ENCODE measurements at regions not wholly inside any gene's neighbourhood (a gene's known extent, or its start where the extent isn't known, plus 50 kb on each side); places are given as distances from the start of the nearest gene placed in this dataset.

GRCh38 chr12:4006743-4007142 is 133.5 kb upstream of the PARP11 start:
- Histone ChIP-seq H3K4me2 (ENCODE audit: low read length) (no peak overlapping the region), H3K27me3 (ENCODE audit: control insufficient read depth, low read length) (peaks cover 3% of the 10 kb centered on the region; the same call in 1 of the 2 replicates), H3K9me3 (ENCODE audit: control insufficient read depth, insufficient read depth, low read length) (no peaks in the 10 kb centered on the region), H3K79me2 (ENCODE audit: control insufficient read depth, low read length) (no peaks in the 10 kb centered on the region), H3K27ac (ENCODE audit: low read depth, low read length) (no peak overlapping the region), H3K4me1 (ENCODE audit: control insufficient read depth, low read length) (no peaks in the 10 kb centered on the region), H3K9me2 (replicated peaks; ENCODE audit: control insufficient read depth, low read length) (no peaks in the 10 kb centered on the region), H3F3A (ENCODE audit: control insufficient read depth, insufficient read depth) (no peaks in the 10 kb centered on the region), H3K4me3 (ENCODE audit: low read length) (no peak overlapping the region), H3K36me3 (ENCODE audit: control insufficient read depth, low read length) (no peaks in the 10 kb centered on the region), H4K20me1 (ENCODE audit: control insufficient read depth, insufficient read depth, low read depth, low read length) (no peaks in the 10 kb centered on the region)
- TF ChIP-seq, protein P1, sequence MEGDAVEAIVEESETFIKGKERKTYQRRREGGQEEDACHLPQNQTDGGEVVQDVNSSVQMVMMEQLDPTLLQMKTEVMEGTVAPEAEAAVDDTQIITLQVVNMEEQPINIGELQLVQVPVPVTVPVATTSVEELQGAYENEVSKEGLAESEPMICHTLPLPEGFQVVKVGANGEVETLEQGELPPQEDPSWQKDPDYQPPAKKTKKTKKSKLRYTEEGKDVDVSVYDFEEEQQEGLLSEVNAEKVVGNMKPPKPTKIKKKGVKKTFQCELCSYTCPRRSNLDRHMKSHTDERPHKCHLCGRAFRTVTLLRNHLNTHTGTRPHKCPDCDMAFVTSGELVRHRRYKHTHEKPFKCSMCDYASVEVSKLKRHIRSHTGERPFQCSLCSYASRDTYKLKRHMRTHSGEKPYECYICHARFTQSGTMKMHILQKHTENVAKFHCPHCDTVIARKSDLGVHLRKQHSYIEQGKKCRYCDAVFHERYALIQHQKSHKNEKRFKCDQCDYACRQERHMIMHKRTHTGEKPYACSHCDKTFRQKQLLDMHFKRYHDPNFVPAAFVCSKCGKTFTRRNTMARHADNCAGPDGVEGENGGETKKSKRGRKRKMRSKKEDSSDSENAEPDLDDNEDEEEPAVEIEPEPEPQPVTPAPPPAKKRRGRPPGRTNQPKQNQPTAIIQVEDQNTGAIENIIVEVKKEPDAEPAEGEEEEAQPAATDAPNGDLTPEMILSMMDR (IDR thresholded peaks at IDR 0.05; ENCODE audit: low read depth, low read length, poor library complexity, severe bottlenecking) = no peak
- no peak for TF ChIP-seq EZH2phosphoT487 (IDR thresholded peaks at IDR 0.05; ENCODE audit: borderline replicate concordance, low read length)

DNA sequence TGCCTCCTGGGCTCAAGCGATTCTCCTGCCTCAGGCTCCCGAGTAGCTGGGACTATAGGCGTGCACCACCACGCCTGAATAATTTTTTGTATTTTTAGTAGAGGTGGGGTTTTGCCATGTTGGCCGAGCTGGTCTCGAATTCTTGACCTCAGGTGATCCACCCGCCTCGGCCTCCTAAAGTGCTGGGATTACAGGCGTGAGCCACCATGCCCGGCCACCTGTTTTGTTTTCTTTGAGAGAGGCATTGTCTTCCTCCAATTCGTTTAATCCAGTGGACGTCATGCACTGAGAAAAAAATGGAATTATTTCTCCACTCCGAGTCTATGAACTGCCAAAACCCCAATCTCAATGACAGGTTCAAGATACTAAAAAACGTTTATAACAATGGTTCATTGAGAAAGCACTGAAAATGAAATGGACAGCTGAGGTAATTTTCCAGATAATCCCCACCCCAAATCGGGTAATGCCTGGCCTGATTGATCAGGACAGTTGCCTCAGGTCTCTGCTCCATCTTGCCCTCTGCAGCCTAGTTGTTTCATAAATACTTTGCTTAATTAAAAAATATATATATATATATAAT is 132.7 kb upstream of the PARP11 start:
- Histone ChIP-seq H3K9me3 (ENCODE audit: control insufficient read depth, insufficient read depth, low read length) (no peaks in the 10 kb centered on the region), H3K4me2 (ENCODE audit: low read length) (no peak overlapping the region), H3K4me1 (ENCODE audit: control insufficient read depth, low read length) (no peaks in the 10 kb centered on the region), H3K36me3 (ENCODE audit: control insufficient read depth, low read length) (no peaks in the 10 kb centered on the region), H3K79me2 (ENCODE audit: control insufficient read depth, low read length) (no peaks in the 10 kb centered on the region), H3K9me2 (replicated peaks; ENCODE audit: control insufficient read depth, low read length) (no peaks in the 10 kb centered on the region), H3F3A (ENCODE audit: control insufficient read depth, insufficient read depth) (no peaks in the 10 kb centered on the region), H4K20me1 (ENCODE audit: control insufficient read depth, insufficient read depth, low read depth, low read length) (no peaks in the 10 kb centered on the region), H3K27ac (ENCODE audit: low read depth, low read length) (no peak overlapping the region), H3K4me3 (ENCODE audit: low read length) (no peak overlapping the region), H3K27me3 (ENCODE audit: control insufficient read depth, low read length) (peaks cover 3% of the 10 kb centered on the region; the same call in 1 of the 2 replicates)
- TF ChIP-seq, protein P1 (IDR thresholded peaks at IDR 0.05; ENCODE audit: low read depth, low read length, poor library complexity, severe bottlenecking) = no peak
- TF ChIP-seq EZH2phosphoT487 (IDR thresholded peaks at IDR 0.05; ENCODE audit: borderline replicate concordance, low read length) = no peak

- Histone ChIP-seq H4K20me1 (ENCODE audit: control insufficient read depth, insufficient read depth, low read depth, low read length) (no peaks in the 10 kb centered on the region), H3K9me3 (ENCODE audit: control insufficient read depth, insufficient read depth, low read length) (no peaks in the 10 kb centered on the region), H3K27me3 (ENCODE audit: control insufficient read depth, low read length) (no peaks in the 10 kb centered on the region; the same call in 1 of the 2 replicates), H3K9me2 (replicated peaks; ENCODE audit: control insufficient read depth, low read length) (no peaks in the 10 kb centered on the region), H3K4me1 (ENCODE audit: control insufficient read depth, low read length) (no peaks in the 10 kb centered on the region), H3F3A (ENCODE audit: control insufficient read depth, insufficient read depth) (no peaks in the 10 kb centered on the region), H3K4me3 (ENCODE audit: low read length) (no peak overlapping the region), H3K27ac (ENCODE audit: low read depth, low read length) (no peak overlapping the region), H3K36me3 (ENCODE audit: control insufficient read depth, low read length) (no peaks in the 10 kb centered on the region), H3K79me2 (ENCODE audit: control insufficient read depth, low read length) (no peaks in the 10 kb centered on the region), H3K4me2 (ENCODE audit: low read length) (no peak overlapping the region)
- TF ChIP-seq, protein P1 (IDR thresholded peaks at IDR 0.05; ENCODE audit: low read depth, low read length, poor library complexity, severe bottlenecking) = no peak
- no peak for TF ChIP-seq EZH2phosphoT487 (IDR thresholded peaks at IDR 0.05; ENCODE audit: borderline replicate concordance, low read length)
These were observed 130.4 kb upstream of the PARP11 start for GRCh38 chr12:4003576-4003975.

All from DOHH2 (cell line).